H1 (cell line): ENCODE measurements at regions not wholly inside any gene's neighbourhood (a gene's known extent, or its start where the extent isn't known, plus 50 kb on each side); places are given as distances from the start of the nearest gene placed in this dataset.

Experiments used
- CTCF ChIA-PET: fragments of 300-600 bp; sonication (Branson Sonifier 250); formaldehyde crosslinking; loops from one replicate; lab custom pipeline; 2021; ENCODE audit not compliant: partially characterized antibody; lab: Charles Lee
- POLR2A ChIA-PET: fragments of 300-600 bp; sonication (Branson Sonifier 250); formaldehyde crosslinking; loops from one replicate; lab custom pipeline; 2021; ENCODE audit warnings: inconsistent platforms; ENCODE audit not compliant: partially characterized antibody; lab: Charles Lee
- DNase-seq, 2 experiments: peaks; one replicate each; pipeline versions ENCODE4 v3.0.0 to v3.0.0-alpha.2; 2010 to 2022; ENCODE audit warnings: low spot score in 2 of 2, low read depth in 1 of 2, mixed read lengths in 1 of 2
- FAIRE-seq: peaks from 2 replicates; lab custom pipeline; 2011; peaks lifted over from hg19 to GRCh38; lab: Jason Lieb, UNC
- H2AFZ ChIP-seq: 2 replicates; pipeline ENCODE4 v1.8.1; 2012; ENCODE audit warnings: low read length, inconsistent platforms
- H2AK5ac ChIP-seq: 2 replicates; pipeline ENCODE4 v1.6.1; 2013; ENCODE audit warnings: low read depth, low read length
- H2BK120ac ChIP-seq: replicated peaks from 2 replicates; pipeline ENCODE3; 2013; ENCODE audit warnings: low read depth, low read length, inconsistent platforms
- H2BK12ac ChIP-seq: 2 replicates; pipeline ENCODE4 v1.6.1; 2013; ENCODE audit warnings: low read depth, low read length
- H2BK15ac ChIP-seq: 2 replicates; pipeline ENCODE4 v1.6.1; 2013; ENCODE audit warnings: low read length
- H2BK20ac ChIP-seq: 2 replicates; pipeline ENCODE4 v1.6.1; 2013; ENCODE audit warnings: low read length
- H2BK5ac ChIP-seq: 2 replicates; pipeline ENCODE4 v1.6.1; 2013; ENCODE audit warnings: low read depth, low read length
- H3K14ac ChIP-seq: 2 replicates; pipeline ENCODE4 v1.6.1; 2013; ENCODE audit warnings: inconsistent platforms; ENCODE audit not compliant: insufficient read length
- H3K18ac ChIP-seq: 2 replicates; pipeline ENCODE4 v1.6.1; 2013; ENCODE audit warnings: low read length; ENCODE audit errors: extremely low read depth
- H3K23ac ChIP-seq: 2 replicates; pipeline ENCODE4 v1.6.1; 2013; ENCODE audit warnings: inconsistent platforms; ENCODE audit not compliant: insufficient read length
- H3K23me2 ChIP-seq: 2 replicates; pipeline ENCODE4 v1.6.1; 2013; ENCODE audit warnings: low read depth, low read length
- H3K27ac ChIP-seq: 2 replicates; pipeline ENCODE4 v1.6.1; 2011; ENCODE audit warnings: low read depth, low read length, inconsistent platforms
- H3K27me3 ChIP-seq, 4 experiments: replicated peaks in 1 of 4; 1 replicate in 1 of 4; 2 replicates in 3 of 4; pipeline versions ENCODE4 v1.6.1 to v1.8.1; 2011 to 2013; ENCODE audit warnings: low read length in 3 of 4, mild to moderate bottlenecking in 3 of 4, inconsistent platforms in 2 of 4, mixed read lengths in 2 of 4, moderate library complexity in 1 of 4; ENCODE audit not compliant: control insufficient read depth in 3 of 4, insufficient read depth in 3 of 4; ENCODE audit errors: extremely low read depth in 1 of 4
- H3K36me3 ChIP-seq, 4 experiments: 2 replicates each; pipeline versions ENCODE4 v1.6.1 to v1.8.1; 2011 to 2013; ENCODE audit warnings: mild to moderate bottlenecking in 4 of 4, low read length in 3 of 4, moderate library complexity in 2 of 4, control low read depth in 1 of 4, inconsistent platforms in 1 of 4; ENCODE audit not compliant: insufficient read depth in 4 of 4, control insufficient read depth in 2 of 4
- H3K4ac ChIP-seq: replicated peaks from 2 replicates; pipeline ENCODE3; 2013; ENCODE audit warnings: low read length, low read depth, mixed read lengths, inconsistent platforms; ENCODE audit not compliant: insufficient read length
- H3K4me1 ChIP-seq, 4 experiments: replicated peaks in 1 of 4; 1 replicate in 1 of 4; 2 replicates in 3 of 4; pipeline versions ENCODE4 v1.6.1 to v1.8.1; 2011 to 2013; ENCODE audit warnings: low read length in 3 of 4, inconsistent platforms in 2 of 4, mixed read lengths in 1 of 4; ENCODE audit not compliant: insufficient read depth in 4 of 4, control insufficient read depth in 3 of 4
- H3K4me2 ChIP-seq, 2 experiments: 2 replicates each; pipeline versions ENCODE4 v1.6.1 to v1.8.1; 2011 to 2013; ENCODE audit warnings: low read depth in 2 of 2, low read length in 2 of 2, control low read depth in 1 of 2, inconsistent platforms in 1 of 2, mild to moderate bottlenecking in 1 of 2; ENCODE audit not compliant: insufficient read depth in 1 of 2
- H3K4me3 ChIP-seq, 4 experiments: fragments of 200-600, 300-600 bp in 1 of 4; sonication (generic), shearing (Covaris generic), sonication (Bioruptor Twin) in 1 of 4; 2 replicates each; pipeline versions ENCODE4 v1.5.1 to v1.8.1; 2011 to 2016; ENCODE audit warnings: low read length in 4 of 4, low read depth in 3 of 4, control low read depth in 2 of 4, inconsistent platforms in 2 of 4, mild to moderate bottlenecking in 2 of 4, mixed read lengths in 1 of 4, moderate library complexity in 1 of 4; ENCODE audit not compliant: insufficient read depth in 2 of 4; ENCODE audit errors: extremely low read depth in 1 of 4
- H3K56ac ChIP-seq: replicated peaks from 2 replicates; pipeline ENCODE3; 2013; ENCODE audit warnings: low read depth, mild to moderate bottlenecking, mixed read lengths, low read length, inconsistent platforms; ENCODE audit not compliant: insufficient read length
- H3K79me1 ChIP-seq: 2 replicates; pipeline ENCODE4 v1.6.1; 2013; ENCODE audit warnings: low read depth, low read length, control low read depth
- H3K79me2 ChIP-seq, 2 experiments: 2 replicates each; pipeline versions ENCODE4 v1.6.1 to v1.8.1; 2012 to 2013; ENCODE audit warnings: low read length in 2 of 2, mild to moderate bottlenecking in 2 of 2, inconsistent platforms in 1 of 2; ENCODE audit not compliant: insufficient read depth in 2 of 2, control insufficient read depth in 1 of 2
- H3K9ac ChIP-seq, 4 experiments: replicated peaks in 1 of 4; 1 replicate in 1 of 4; 2 replicates in 3 of 4; pipeline versions ENCODE4 v1.6.1 to v1.8.1; 2011 to 2013; ENCODE audit warnings: low read depth in 3 of 4, low read length in 3 of 4, control low read depth in 2 of 4, mild to moderate bottlenecking in 2 of 4, moderate library complexity in 2 of 4, inconsistent platforms in 1 of 4; ENCODE audit errors: extremely low read depth in 1 of 4
- H3K9me3 ChIP-seq, 2 experiments: 2 replicates each; pipeline versions ENCODE4 v1.6.1 to v1.8.1; 2012 to 2013; ENCODE audit warnings: mild to moderate bottlenecking in 2 of 2, moderate library complexity in 2 of 2, control low read depth in 1 of 2, inconsistent platforms in 1 of 2, low read depth in 1 of 2, low read length in 1 of 2, mixed read lengths in 1 of 2; ENCODE audit not compliant: insufficient read depth in 2 of 2
- H4K20me1 ChIP-seq, 2 experiments: replicated peaks in 1 of 2; 2 replicates each; pipeline versions ENCODE3 to v1.8.1; 2011 to 2013; ENCODE audit warnings: inconsistent platforms in 2 of 2, low read length in 2 of 2, mild to moderate bottlenecking in 1 of 2; ENCODE audit not compliant: insufficient read depth in 2 of 2, control insufficient read depth in 1 of 2
- H4K5ac ChIP-seq: 2 replicates; pipeline ENCODE4 v1.6.1; 2013; ENCODE audit warnings: low read length, low read depth, mixed read lengths, inconsistent platforms; ENCODE audit not compliant: insufficient read length
- H4K8ac ChIP-seq: 2 replicates; pipeline ENCODE4 v1.8.0; 2013; ENCODE audit warnings: mild to moderate bottlenecking, moderate library complexity, low read length, inconsistent platforms; ENCODE audit not compliant: insufficient read depth; ENCODE audit errors: extremely low read depth
- H4K91ac ChIP-seq: replicated peaks from 2 replicates; pipeline ENCODE3; 2013; ENCODE audit warnings: low read length, mixed read lengths, inconsistent platforms; ENCODE audit not compliant: insufficient read length
- CBX5 ChIP-seq: fragments of 300-800, 300-1000 bp; sonication (generic); IDR thresholded peaks from 2 replicates; pipeline ENCODE4 v1.7.1; 2016; ENCODE audit warnings: antibody characterized with exemption, low read length, low read depth
- CHD1 ChIP-seq: IDR thresholded peaks from 2 replicates; pipeline ENCODE4 v1.6.1; 2012; ENCODE audit warnings: low read depth, low read length, improper control_type of control experiment
- EP300 ChIP-seq, 2 experiments: IDR thresholded peaks; 1 replicate in 1 of 2; 2 replicates in 1 of 2; pipeline ENCODE4 v1.6.1; 2011 to 2012; ENCODE audit warnings: low read depth in 2 of 2, low read length in 2 of 2, mild to moderate bottlenecking in 2 of 2, borderline replicate concordance in 1 of 2, inconsistent platforms in 1 of 2, moderate library complexity in 1 of 2
- GABPA ChIP-seq: IDR thresholded peaks from 2 replicates; pipeline ENCODE4 v1.6.1; 2011; ENCODE audit warnings: mild to moderate bottlenecking, low read length, moderate library complexity, borderline replicate concordance; ENCODE audit not compliant: insufficient read depth
- HDAC2 ChIP-seq, 2 experiments: fragments of 300-600 bp in 1 of 2; sonication (generic) in 1 of 2; IDR thresholded peaks; 2 replicates each; pipeline ENCODE4 v1.6.1; 2011 to 2012; ENCODE audit warnings: low read depth in 2 of 2, low read length in 2 of 2, mild to moderate bottlenecking in 2 of 2, moderate library complexity in 2 of 2, borderline replicate concordance in 1 of 2, inconsistent platforms in 1 of 2
- MAFK ChIP-seq: IDR thresholded peaks from 2 replicates; pipeline ENCODE4 v1.6.1; 2012; ENCODE audit warnings: low read depth, mild to moderate bottlenecking, improper control_type of control experiment, low read length
- NANOG ChIP-seq: IDR thresholded peaks from 2 replicates; pipeline ENCODE4 v1.6.1; 2011; ENCODE audit warnings: low read length, low read depth, mild to moderate bottlenecking, inconsistent platforms; ENCODE audit not compliant: insufficient read depth, poor library complexity, severe bottlenecking
- NRF1 ChIP-seq: IDR thresholded peaks from 2 replicates; pipeline ENCODE4 v1.6.1; 2011; ENCODE audit warnings: mild to moderate bottlenecking, low read depth, low read length, improper control_type of control experiment
- RAD21 ChIP-seq, 2 experiments: IDR thresholded peaks in 1 of 2; conservative IDR thresholded peaks in 1 of 2; 2 replicates each; pipeline ENCODE4 v1.6.1; 2011; ENCODE audit warnings: low read depth in 2 of 2, low read length in 2 of 2, improper control_type of control experiment in 1 of 2, inconsistent platforms in 1 of 2, mild to moderate bottlenecking in 1 of 2, moderate library complexity in 1 of 2
- SIX5 ChIP-seq: IDR thresholded peaks from 2 replicates; pipeline ENCODE4 v1.6.1; 2011; ENCODE audit warnings: mild to moderate bottlenecking, low read depth, low read length
- TAF7 ChIP-seq: optimal IDR thresholded peaks from 2 replicates; pipeline ENCODE3; 2011; ENCODE audit warnings: low read depth, mild to moderate bottlenecking, inconsistent platforms, low read length, moderate library complexity, borderline replicate concordance
- WGBS, 2 experiments: shearing (Covaris generic) in 1 of 2; methylation state at CpG; one replicate each; pipeline versions ENCODE4 v1.1.6 to v1.1.7; 2013 to 2015; ENCODE audit warnings: low lambda C conversion rate in 2 of 2, mixed read lengths in 2 of 2, inconsistent platforms in 1 of 2, low coverage in 1 of 2, missing lambda C conversion rate in 1 of 2; ENCODE audit not compliant: insufficient replicate concordance in 2 of 2, insufficient coverage in 1 of 2, insufficient read length in 1 of 2; ENCODE audit errors: extremely low coverage in 1 of 2, missing lambda C conversion rate in 1 of 2; 5-methylcytosine and 5-hydroxymethylcytosine counted together
- TF ChIP-seq, protein P1 (sequence below): IDR thresholded peaks from 2 replicates; pipeline ENCODE4 v1.6.1; 2012; ENCODE audit warnings: inconsistent platforms

- no peak overlapping the region for H3K27ac ChIP-seq
- H2AK5ac ChIP-seq = no peak overlapping the region
- no peak for DNase-seq
- H4K91ac ChIP-seq = no peak overlapping the region
- no peaks in the 10 kb centered on the region for H4K20me1 ChIP-seq
- 90% methylated on average over 7 of the region's 7 CpGs; no CpG with 5 or more reads in 1 of the 2 experiments for WGBS, 2 experiments
- POLR2A ChIA-PET = no interaction called here
- no peak overlapping the region for H2BK120ac ChIP-seq
- no peaks in the 10 kb centered on the region for H3K36me3 ChIP-seq
- H3K4ac ChIP-seq = no peak overlapping the region
- no peak overlapping the region for H3K4me2 ChIP-seq
- H4K8ac ChIP-seq = no peak overlapping the region
- H3K9me3 ChIP-seq = no peaks in the 10 kb centered on the region
- no peak overlapping the region for H2BK15ac ChIP-seq
- no peak for FAIRE-seq
- H3K4me1 ChIP-seq = peaks cover 0 to 25% (median 12%) of the 10 kb centered on the region in 4 experiments; a peak in 6 of 7 replicates
- H3K9ac ChIP-seq = no peak overlapping the region
- no peaks in the 10 kb centered on the region for H3K27me3 ChIP-seq
- no peaks in the 10 kb centered on the region for H3K79me2 ChIP-seq
- no peak overlapping the region for H3K23ac ChIP-seq
- no peak overlapping the region for H2BK5ac ChIP-seq
- no peak overlapping the region for H2BK20ac ChIP-seq
- no peaks in the 10 kb centered on the region for H3K23me2 ChIP-seq
- H3K79me1 ChIP-seq = no peaks in the 10 kb centered on the region
- no peak overlapping the region for H2BK12ac ChIP-seq
- H4K5ac ChIP-seq = no peak overlapping the region
- H2AFZ ChIP-seq = no peak overlapping the region
- no peak overlapping the region for H3K14ac ChIP-seq
- no peak overlapping the region for H3K4me3 ChIP-seq
- CTCF ChIA-PET = interaction anchor here (0.5 to 1.2 kb wide), 4 partner anchors 14 to 982 kb away, joined by 3 read pairs; no protein-coding TSS in a partner anchor
- no peak overlapping the region for H3K56ac ChIP-seq
- H3K18ac ChIP-seq = no peak overlapping the region
- TF ChIP-seq SIX5 (no peak), MAFK (no peak), NANOG (no peak), NRF1 (no peak), CBX5 (no peak), TAF7 (no peak), HDAC2 (IDR thresholded peaks at IDR 0.05; ENCODE audit: borderline replicate concordance in 1 of 2, low read depth in 2 of 2, low read length in 2 of 2) (no peak), RAD21 (IDR thresholded peaks at IDR 0.05 in 1 of 2, conservative IDR thresholded peaks at IDR 0.05 in 1 of 2; ENCODE audit: low read depth in 2 of 2, low read length in 2 of 2) (no peak), EP300 (IDR thresholded peaks at IDR 0.05; ENCODE audit: borderline replicate concordance in 1 of 2, low read depth in 2 of 2, low read length in 2 of 2) (no peak), GABPA (no peak), CHD1 (no peak)
- TF ChIP-seq, protein P1, sequence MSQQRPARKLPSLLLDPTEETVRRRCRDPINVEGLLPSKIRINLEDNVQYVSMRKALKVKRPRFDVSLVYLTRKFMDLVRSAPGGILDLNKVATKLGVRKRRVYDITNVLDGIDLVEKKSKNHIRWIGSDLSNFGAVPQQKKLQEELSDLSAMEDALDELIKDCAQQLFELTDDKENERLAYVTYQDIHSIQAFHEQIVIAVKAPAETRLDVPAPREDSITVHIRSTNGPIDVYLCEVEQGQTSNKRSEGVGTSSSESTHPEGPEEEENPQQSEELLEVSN = no peak
Observed at GRCh38 chr17:72514321-72514861, 393.6 kb downstream of the SOX9 start.
